ENCODE measurements at regions not wholly inside any gene's neighbourhood (a gene's known extent, or its start where the extent isn't known, plus 50 kb on each side); places are given as distances from the start of the nearest gene placed in this dataset.

DNA sequence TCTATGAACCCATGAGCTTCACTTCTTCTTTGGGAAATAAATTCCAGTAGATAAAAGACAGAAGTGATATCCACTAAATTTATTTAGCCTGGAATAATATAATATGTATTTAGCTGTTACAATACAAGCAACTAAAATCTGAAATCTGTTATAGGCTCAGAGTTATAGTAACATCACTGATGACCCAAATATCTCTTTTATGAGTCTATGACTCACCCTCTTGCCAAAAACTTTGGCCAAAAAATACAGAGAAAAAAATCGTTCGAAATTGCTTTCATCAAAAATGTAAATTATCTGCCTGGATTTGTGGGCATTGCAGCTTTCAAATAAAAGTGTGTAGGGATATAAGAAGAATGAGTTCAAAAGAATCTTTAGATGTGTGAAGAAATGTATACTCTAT lies 89.4 kb upstream of the DKK2 start:
- Histone ChIP-seq H3K9me1 (replicated peaks; ENCODE audit: control insufficient read depth, extremely low read depth, insufficient read depth, low read length) (no peaks in the 10 kb centered on the region), H3K4me2 (ENCODE audit: insufficient read depth, low read length) (no peak overlapping the region), H3K79me2 (ENCODE audit: control insufficient read depth, insufficient read depth, low read length) (no peaks in the 10 kb centered on the region), H3K36me3 (ENCODE audit: control insufficient read depth in 2 of 2, extremely low read depth in 1 of 2, insufficient read depth in 2 of 2, low read length in 2 of 2) (no peaks in the 10 kb centered on the region), H3K4me3 (replicated peaks in 1 of 3; ENCODE audit: insufficient read depth in 1 of 3, low read depth in 1 of 3, low read length in 3 of 3) (no peak overlapping the region), H3K27ac (ENCODE audit: insufficient read depth, low read depth, low read length) (no peak overlapping the region), H2AFZ (ENCODE audit: low read depth, low read length) (no peak overlapping the region), H3K9me3 (replicated peaks; ENCODE audit: control insufficient read depth, insufficient read depth, low read length) (no peaks in the 10 kb centered on the region), H3K27me3 (ENCODE audit: control insufficient read depth in 2 of 2, insufficient read depth in 2 of 2, low read length in 2 of 2) (no peaks in the 10 kb centered on the region), H4K20me1 (replicated peaks; ENCODE audit: control insufficient read depth, extremely low read depth, insufficient read depth, low read length) (no peaks in the 10 kb centered on the region), H3K4me1 (ENCODE audit: control insufficient read depth, extremely low read depth, insufficient read depth, low read length) (peaks cover 46% of the 10 kb centered on the region), H3K9ac (replicated peaks; ENCODE audit: extremely low read depth, insufficient read depth, low read length) (no peak overlapping the region)
- no TSS peak for BruUV-seq (replicated peaks)
- dilution Hi-C loops (cut with MboI; ENCODE audit: extremely low pct_ligation_motif_present, low sequenced_read_pairs) (no loop called here), intact Hi-C loops (cut with micrococcal nuclease) (loop anchor here (10.0 kb wide), 1 partner anchor 769 kb away; no protein-coding TSS in a partner anchor)
- CTCF ChIA-PET, result interaction anchor here (1.9 kb wide), 1 partner anchor 58 kb away, joined by 4 read pairs; no protein-coding TSS in a partner anchor
- TF ChIP-seq, protein P1, sequence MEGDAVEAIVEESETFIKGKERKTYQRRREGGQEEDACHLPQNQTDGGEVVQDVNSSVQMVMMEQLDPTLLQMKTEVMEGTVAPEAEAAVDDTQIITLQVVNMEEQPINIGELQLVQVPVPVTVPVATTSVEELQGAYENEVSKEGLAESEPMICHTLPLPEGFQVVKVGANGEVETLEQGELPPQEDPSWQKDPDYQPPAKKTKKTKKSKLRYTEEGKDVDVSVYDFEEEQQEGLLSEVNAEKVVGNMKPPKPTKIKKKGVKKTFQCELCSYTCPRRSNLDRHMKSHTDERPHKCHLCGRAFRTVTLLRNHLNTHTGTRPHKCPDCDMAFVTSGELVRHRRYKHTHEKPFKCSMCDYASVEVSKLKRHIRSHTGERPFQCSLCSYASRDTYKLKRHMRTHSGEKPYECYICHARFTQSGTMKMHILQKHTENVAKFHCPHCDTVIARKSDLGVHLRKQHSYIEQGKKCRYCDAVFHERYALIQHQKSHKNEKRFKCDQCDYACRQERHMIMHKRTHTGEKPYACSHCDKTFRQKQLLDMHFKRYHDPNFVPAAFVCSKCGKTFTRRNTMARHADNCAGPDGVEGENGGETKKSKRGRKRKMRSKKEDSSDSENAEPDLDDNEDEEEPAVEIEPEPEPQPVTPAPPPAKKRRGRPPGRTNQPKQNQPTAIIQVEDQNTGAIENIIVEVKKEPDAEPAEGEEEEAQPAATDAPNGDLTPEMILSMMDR (IDR thresholded peaks at IDR 0.05; ENCODE audit: extremely low read depth in 1 of 2, insufficient read depth in 1 of 2, low read depth in 1 of 2, low read length in 2 of 2), result no peak
- TF ChIP-seq, protein P2, sequence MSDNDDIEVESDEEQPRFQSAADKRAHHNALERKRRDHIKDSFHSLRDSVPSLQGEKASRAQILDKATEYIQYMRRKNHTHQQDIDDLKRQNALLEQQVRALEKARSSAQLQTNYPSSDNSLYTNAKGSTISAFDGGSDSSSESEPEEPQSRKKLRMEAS (IDR thresholded peaks at IDR 0.05; ENCODE audit: insufficient read depth, insufficient read length), result no peak
- TF ChIP-seq GATA2 (IDR thresholded peaks at IDR 0.05; ENCODE audit: insufficient read depth, insufficient read length, low read depth, low read length), result no peak
- no peak for TF ChIP-seq JUN (IDR thresholded peaks at IDR 0.05; ENCODE audit: borderline replicate concordance, insufficient read depth, insufficient read length, low read depth)
- no peak for TF ChIP-seq POLR2A (IDR thresholded peaks at IDR 0.05; ENCODE audit: low read depth, low read length)
- TF ChIP-seq MYC (IDR thresholded peaks at IDR 0.05; ENCODE audit: low read depth, low read length), result no peak
- TF ChIP-seq POLR2AphosphoS5 (IDR thresholded peaks at IDR 0.05; ENCODE audit: insufficient read depth, low read depth, low read length), result no peak
- no peak for TF ChIP-seq FOS (IDR thresholded peaks at IDR 0.05; ENCODE audit: borderline replicate concordance, insufficient read depth, low read length)
- no peak for TF ChIP-seq EZH2 (IDR thresholded peaks at IDR 0.05; ENCODE audit: borderline replicate concordance, low read depth, low read length, severe bottlenecking)
- DNase-seq (ENCODE audit: low read depth, low spot score) (no peak), FAIRE-seq (no peak)
- POLR2A ChIA-PET, result no interaction called here
